H1 (cell line): ENCODE measurements at regions not wholly inside any gene's neighbourhood (a gene's known extent, or its start where the extent isn't known, plus 50 kb on each side); places are given as distances from the start of the nearest gene placed in this dataset.

Experiments used
- BCL11A ChIP-seq, 2 experiments: IDR thresholded peaks; one replicate each; pipeline ENCODE4 v1.6.1; 2011; ENCODE audit warnings: low read depth in 2 of 2, low read length in 2 of 2, mild to moderate bottlenecking in 2 of 2
- CTCF ChIP-seq, 3 experiments: IDR thresholded peaks; 1 replicate in 2 of 3; 2 replicates in 1 of 3; pipeline versions ENCODE4 v1.5.1 to v1.6.1; 2011; ENCODE audit warnings: low read length in 3 of 3, mild to moderate bottlenecking in 3 of 3, inconsistent platforms in 2 of 3, low read depth in 1 of 3, moderate library complexity in 1 of 3; ENCODE audit not compliant: insufficient read depth in 1 of 3; ENCODE audit errors: control extremely low read depth in 1 of 3
- KDM1A ChIP-seq: fragments of 200-600, 300-600 bp; sonication (generic); IDR thresholded peaks from 2 replicates; pipeline ENCODE4 v1.7.1; 2016; ENCODE audit warnings: mild to moderate bottlenecking, low read length, borderline replicate concordance
- MAX ChIP-seq: IDR thresholded peaks from 2 replicates; pipeline ENCODE4 v1.6.1; 2012; ENCODE audit warnings: inconsistent platforms
- POLR2A ChIP-seq, 2 experiments: IDR thresholded peaks; 1 replicate in 1 of 2; 2 replicates in 1 of 2; pipeline ENCODE4 v1.6.1; 2011; ENCODE audit warnings: low read depth in 2 of 2, low read length in 2 of 2, mild to moderate bottlenecking in 2 of 2; ENCODE audit errors: control extremely low read depth in 1 of 2
- POLR2AphosphoS5 ChIP-seq: IDR thresholded peaks from 2 replicates; pipeline ENCODE4 v1.6.1; 2011; ENCODE audit warnings: low read depth, low read length
- RAD21 ChIP-seq, 2 experiments: IDR thresholded peaks in 1 of 2; conservative IDR thresholded peaks in 1 of 2; 2 replicates each; pipeline ENCODE4 v1.6.1; 2011; ENCODE audit warnings: low read depth in 2 of 2, low read length in 2 of 2, improper control_type of control experiment in 1 of 2, inconsistent platforms in 1 of 2, mild to moderate bottlenecking in 1 of 2, moderate library complexity in 1 of 2
- TAF1 ChIP-seq: IDR thresholded peaks from 2 replicates; pipeline ENCODE4 v1.6.1; 2011; ENCODE audit warnings: mild to moderate bottlenecking, low read depth, low read length

GRCh38 chr11:15616130-15617105 is 501.7 kb downstream of the INSC start:
- TF ChIP-seq RAD21 (IDR thresholded peaks at IDR 0.05 in 1 of 2, conservative IDR thresholded peaks at IDR 0.05 in 1 of 2; ENCODE audit: low read depth in 2 of 2, low read length in 2 of 2), result no peak
- TF ChIP-seq POLR2AphosphoS5, result no peak
- no peak for TF ChIP-seq CTCF (IDR thresholded peaks at IDR 0.05; ENCODE audit: control extremely low read depth in 1 of 3, insufficient read depth in 1 of 3, low read depth in 1 of 3, low read length in 3 of 3)
- no peak for TF ChIP-seq TAF1
- TF ChIP-seq MAX, result no peak
- TF ChIP-seq KDM1A, result no peak
- TF ChIP-seq POLR2A (IDR thresholded peaks at IDR 0.05; ENCODE audit: control extremely low read depth in 1 of 2, low read depth in 2 of 2, low read length in 2 of 2), result no peak
- no peak for TF ChIP-seq BCL11A (IDR thresholded peaks at IDR 0.05; ENCODE audit: low read depth in 2 of 2, low read length in 2 of 2)
